Activated T-helper 17 cell treated with anti-CD3 and anti-CD28 coated beads, Interleukin-2, amount 50 U/mL, for 72 hours (primary cell): ENCODE measurements at regions not wholly inside any gene's neighbourhood (a gene's known extent, or its start where the extent isn't known, plus 50 kb on each side); places are given as distances from the start of the nearest gene placed in this dataset.
"Not testable (repeated sequence)": the region's sequence is repeated elsewhere in the genome, so short reads cannot be mapped to it uniquely, and the experiment has no call there.

Experiments
- ATAC-seq: fragments of 150-1000 bp; cut with Tn5 transposase; replicated peaks from 2 replicates; pipeline ENCODE4 v1.10.0; 2021; ENCODE audit warnings: mild to moderate bottlenecking, moderate library complexity
- H3K27ac Mint-ChIP-seq: one replicate; pipeline ENCODE4 v1.8.0; 2022; ENCODE audit warnings: mixed read lengths
- H3K27me3 Mint-ChIP-seq: one replicate; pipeline ENCODE4 v1.8.0; 2022; ENCODE audit warnings: mixed read lengths
- H3K36me3 Mint-ChIP-seq: one replicate; pipeline ENCODE4 v1.8.0; 2022; ENCODE audit warnings: low read depth, mild to moderate bottlenecking, mixed read lengths
- H3K4me1 Mint-ChIP-seq: one replicate; pipeline ENCODE4 v1.8.0; 2022; ENCODE audit warnings: mixed read lengths
- H3K4me3 Mint-ChIP-seq: one replicate; pipeline ENCODE4 v1.8.0; 2022; ENCODE audit warnings: mild to moderate bottlenecking, mixed read lengths
- H3K9me3 Mint-ChIP-seq: one replicate; pipeline ENCODE4 v1.8.0; 2022; ENCODE audit warnings: mixed read lengths

DNA sequence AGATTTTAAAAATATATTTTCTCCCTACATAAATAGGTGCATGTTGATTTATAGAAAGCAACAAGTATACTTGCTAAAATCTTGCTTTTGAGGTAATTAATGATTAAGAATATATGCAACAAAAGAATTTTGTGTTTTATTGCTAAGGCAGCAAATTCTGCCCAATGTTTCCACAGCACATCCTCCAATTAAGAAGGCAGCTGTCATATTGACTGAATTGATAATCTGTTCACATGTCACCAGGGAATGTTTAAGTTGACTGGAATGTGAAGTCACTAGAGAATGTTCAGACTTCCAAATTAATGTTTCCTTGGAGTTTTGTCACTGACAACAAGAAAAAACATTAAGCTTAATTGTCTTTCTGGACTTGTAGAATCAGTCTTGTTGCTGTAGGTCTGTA is 1602.7 kb upstream of the SLC39A10 start:
- no peak for ATAC-seq
- Mint-ChIP-seq H3K36me3 (no peaks in the 10 kb centered on the region), H3K27me3 (no peaks in the 10 kb centered on the region), H3K9me3 (no peaks in the 10 kb centered on the region), H3K4me3 (no peak overlapping the region), H3K27ac (no peak overlapping the region), H3K4me1 (no peaks in the 10 kb centered on the region)

DNA sequence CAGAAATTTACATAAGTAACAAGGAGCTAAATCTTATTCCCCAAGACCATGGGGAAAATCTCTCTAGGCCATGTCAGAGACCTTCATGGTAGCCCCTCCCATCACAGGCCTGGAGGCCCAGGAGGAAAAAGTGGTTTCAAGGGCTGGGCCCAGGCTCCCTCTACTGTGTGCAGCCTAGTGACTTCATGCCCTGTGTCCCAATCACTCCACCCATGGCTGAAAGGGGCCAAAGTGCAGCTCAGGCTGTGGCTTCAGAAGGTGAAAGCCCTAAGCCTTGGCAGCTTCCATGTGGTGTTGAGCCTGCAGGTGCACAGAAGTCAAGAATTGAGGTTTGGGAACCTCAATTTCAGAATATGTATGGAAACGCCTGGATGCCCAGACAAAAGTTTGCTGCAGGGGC is 1612.7 kb upstream of the SLC39A10 start:
- Mint-ChIP-seq H3K4me3 (no peak overlapping the region), H3K27me3 (no peaks in the 10 kb centered on the region), H3K4me1 (no peaks in the 10 kb centered on the region), H3K9me3 (peaks cover 4% of the 10 kb centered on the region), H3K36me3 (no peaks in the 10 kb centered on the region), H3K27ac (no peak overlapping the region)
- no peak for ATAC-seq

DNA sequence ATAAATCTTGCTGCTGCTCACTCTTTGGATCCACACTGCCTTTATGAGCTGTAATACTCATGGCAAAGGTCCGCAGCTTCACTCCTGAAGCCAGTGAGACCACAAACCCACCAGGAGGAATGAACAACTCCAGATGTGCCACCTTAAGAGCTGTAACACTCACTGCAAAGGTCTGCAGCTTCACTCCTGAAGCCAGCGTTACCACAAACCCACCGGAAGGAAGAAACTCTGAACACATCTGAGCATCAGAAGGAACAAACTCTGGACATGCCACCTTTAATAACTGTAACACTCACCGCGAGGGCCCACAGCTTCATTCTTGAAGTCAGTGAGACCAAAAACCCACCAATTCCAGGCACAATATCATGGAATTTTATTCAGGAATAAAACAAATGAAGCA is 1635.9 kb upstream of the SLC39A10 start:
- H3K4me3 Mint-ChIP-seq, H3K36me3 Mint-ChIP-seq, H3K27me3 Mint-ChIP-seq, ATAC-seq, H3K4me1 Mint-ChIP-seq, H3K9me3 Mint-ChIP-seq, H3K27ac Mint-ChIP-seq: not testable (repeated sequence)

DNA sequence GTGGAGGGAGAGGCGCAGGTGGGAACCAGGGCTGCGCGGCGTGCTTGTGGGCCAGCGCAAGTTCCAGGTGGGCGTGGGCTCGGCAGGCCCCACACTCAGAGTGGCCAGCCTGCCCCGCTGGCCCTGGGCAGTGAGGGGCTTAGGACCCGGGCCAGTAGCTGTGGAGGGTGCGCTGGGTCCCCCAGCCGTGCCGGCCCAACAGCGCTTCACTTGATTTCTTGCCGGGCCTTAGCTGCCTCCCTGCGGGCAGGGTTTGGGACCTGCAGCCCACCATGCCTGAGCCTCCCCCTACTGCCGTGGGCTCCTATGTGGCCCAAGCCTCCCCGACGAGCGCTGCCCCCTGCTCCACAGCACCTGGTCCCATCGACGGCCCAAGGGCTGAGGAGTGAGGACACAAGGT is 1636.9 kb upstream of the SLC39A10 start:
- Mint-ChIP-seq H3K36me3 (no peaks in the 10 kb centered on the region), H3K9me3 (peaks cover 6% of the 10 kb centered on the region), H3K4me3 (no peak overlapping the region), H3K27ac (no peak overlapping the region), H3K27me3 (no peaks in the 10 kb centered on the region), H3K4me1 (no peaks in the 10 kb centered on the region)
- no peak for ATAC-seq

DNA sequence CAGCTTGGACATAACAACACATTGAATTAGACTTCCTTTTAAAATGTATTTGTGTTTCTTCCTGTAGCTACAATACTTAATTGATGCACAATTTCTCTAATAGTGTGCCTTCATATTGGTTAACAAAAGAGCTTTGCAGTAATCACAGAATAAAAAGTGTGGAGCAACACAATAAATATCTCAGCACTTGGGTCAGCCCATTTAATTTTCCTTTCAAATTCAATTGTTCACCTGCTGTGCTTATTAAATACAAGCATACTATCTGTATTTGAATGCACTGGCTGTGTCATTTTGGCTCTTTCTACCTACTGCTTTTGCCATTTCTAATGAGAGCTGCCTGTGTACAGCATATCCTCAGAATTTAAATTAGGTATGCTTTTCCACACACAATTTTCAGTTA is 1641.3 kb upstream of the SLC39A10 start:
- no peak overlapping the region for H3K27ac Mint-ChIP-seq
- no peak for ATAC-seq
- H3K4me1 Mint-ChIP-seq, result no peaks in the 10 kb centered on the region
- H3K27me3 Mint-ChIP-seq, result no peaks in the 10 kb centered on the region
- no peaks in the 10 kb centered on the region for H3K9me3 Mint-ChIP-seq
- no peaks in the 10 kb centered on the region for H3K36me3 Mint-ChIP-seq
- no peak overlapping the region for H3K4me3 Mint-ChIP-seq

DNA sequence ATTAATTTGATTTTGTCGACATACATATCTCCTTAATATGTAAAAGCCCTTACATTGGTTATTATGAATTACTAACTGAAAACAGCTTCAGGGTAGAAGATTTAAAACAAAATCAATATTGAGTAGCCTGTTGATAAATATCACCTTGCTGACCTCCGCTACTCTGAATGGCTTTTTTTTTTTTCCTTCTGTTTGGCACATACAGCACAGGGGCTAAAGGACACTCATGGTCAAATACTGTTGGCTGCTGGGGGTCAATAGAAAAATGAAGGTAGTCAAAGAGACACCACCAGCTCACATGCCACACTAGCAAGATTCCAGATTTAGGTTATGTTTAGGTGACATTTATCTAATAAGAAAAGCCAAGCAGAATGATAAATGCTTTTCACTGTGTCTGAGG is 1642.4 kb upstream of the SLC39A10 start:
- no peak for ATAC-seq
- Mint-ChIP-seq H3K27me3 (no peaks in the 10 kb centered on the region), H3K4me1 (no peaks in the 10 kb centered on the region)

DNA sequence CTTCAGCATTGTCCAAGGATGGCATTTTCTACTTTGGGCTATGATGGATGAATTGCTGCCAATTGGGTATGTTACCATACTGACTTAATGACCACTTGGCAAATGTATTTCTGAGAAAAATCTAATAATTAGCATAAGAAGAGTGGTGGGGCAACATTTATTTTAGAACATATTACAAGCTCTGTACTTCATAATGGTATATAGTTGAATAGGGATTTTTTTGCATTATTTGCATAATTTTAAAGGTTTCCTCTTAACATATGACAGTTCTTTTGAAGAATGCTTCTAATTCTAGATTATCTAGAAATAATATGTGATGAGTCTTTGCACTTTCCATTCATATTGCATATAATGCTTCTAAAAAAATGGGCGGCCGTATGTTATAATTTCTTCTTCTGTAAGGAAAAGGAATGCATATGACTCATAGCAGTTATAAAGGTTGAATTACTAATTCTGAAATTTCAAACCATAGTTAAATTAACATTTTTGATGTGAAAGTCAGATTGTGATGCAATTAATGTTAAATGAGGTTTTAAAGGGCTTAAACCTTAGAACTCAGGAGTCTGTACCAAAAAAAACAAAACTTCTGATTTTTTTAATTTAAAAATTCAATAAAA is 1652.3 kb upstream of the SLC39A10 start:
- H3K9me3 Mint-ChIP-seq, result peaks cover 14% of the 10 kb centered on the region

More for the DNA sequence above, 1642.4 kb upstream of the SLC39A10 start:
- H3K4me3 Mint-ChIP-seq, result no peak overlapping the region
- peaks cover 1% of the 10 kb centered on the region for H3K9me3 Mint-ChIP-seq
- H3K27ac Mint-ChIP-seq, result no peak overlapping the region
- H3K36me3 Mint-ChIP-seq, result no peaks in the 10 kb centered on the region

DNA sequence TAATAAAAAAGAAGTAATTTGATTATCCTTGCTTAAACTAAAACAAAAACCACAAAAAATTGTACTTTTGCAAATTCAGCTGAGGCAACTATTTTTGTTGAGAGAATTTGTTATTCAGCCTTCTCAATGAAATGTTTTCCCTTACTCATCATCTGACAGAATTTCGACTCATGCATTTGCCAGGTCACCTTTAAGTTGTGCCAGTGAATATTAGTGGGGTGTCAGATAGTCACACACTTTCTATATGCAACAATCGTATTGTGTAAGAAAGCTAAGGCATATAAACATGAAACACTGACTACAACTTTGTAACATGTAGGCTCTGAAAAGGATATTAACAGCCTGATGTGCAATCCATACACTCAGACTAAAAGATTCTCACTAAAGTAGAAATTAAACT is 1653.1 kb upstream of the SLC39A10 start:
- no peaks in the 10 kb centered on the region for H3K4me1 Mint-ChIP-seq
- H3K27ac Mint-ChIP-seq, result no peak overlapping the region
- no peak for ATAC-seq
- no peaks in the 10 kb centered on the region for H3K36me3 Mint-ChIP-seq
- H3K9me3 Mint-ChIP-seq, result peaks cover 7% of the 10 kb centered on the region
- no peaks in the 10 kb centered on the region for H3K27me3 Mint-ChIP-seq
- H3K4me3 Mint-ChIP-seq, result no peak overlapping the region

More for the DNA sequence above, 1652.3 kb upstream of the SLC39A10 start:
- Mint-ChIP-seq H3K27me3 (no peaks in the 10 kb centered on the region), H3K27ac (no peak overlapping the region), H3K4me3 (no peak overlapping the region), H3K36me3 (no peaks in the 10 kb centered on the region), H3K4me1 (no peaks in the 10 kb centered on the region)
- ATAC-seq, result no peak

DNA sequence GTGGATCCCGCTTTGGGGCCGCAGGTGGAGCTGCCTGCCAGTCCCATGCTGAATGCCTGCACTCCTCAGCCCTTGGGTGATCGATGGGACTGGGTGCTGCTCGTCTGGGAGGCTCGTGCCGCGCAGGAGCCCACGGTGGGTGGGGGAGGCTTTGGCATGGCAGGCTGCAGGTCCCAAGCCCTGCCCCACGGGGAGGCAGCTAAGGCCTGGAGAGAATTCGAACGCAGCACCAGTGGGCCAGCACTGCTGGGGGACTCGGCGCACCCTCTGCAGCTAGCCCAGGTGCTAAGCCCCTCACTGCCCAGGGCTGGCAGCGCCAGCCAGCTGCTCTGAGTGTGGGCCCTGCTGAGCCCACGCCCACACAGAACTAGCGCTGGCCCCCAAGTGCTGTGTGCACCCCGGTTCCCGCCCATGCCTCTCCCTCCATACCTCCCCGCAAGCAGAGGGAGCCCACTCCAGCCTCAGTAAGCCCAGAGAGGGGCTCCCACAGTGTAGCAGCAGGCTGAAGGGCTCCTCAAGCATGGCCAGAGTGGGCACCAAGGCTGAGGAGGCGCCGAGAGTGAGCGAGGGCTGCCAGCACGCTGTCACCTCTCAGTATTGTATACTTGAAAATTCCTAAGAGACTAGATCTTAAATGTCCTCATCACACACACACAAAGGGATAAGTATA is 1654.2 kb upstream of the SLC39A10 start:
- Mint-ChIP-seq H3K27me3 (no peaks in the 10 kb centered on the region), H3K4me1 (no peaks in the 10 kb centered on the region), H3K27ac (no peak overlapping the region), H3K9me3 (no peaks in the 10 kb centered on the region), H3K36me3 (no peaks in the 10 kb centered on the region), H3K4me3 (no peak overlapping the region)
- no peak for ATAC-seq

DNA sequence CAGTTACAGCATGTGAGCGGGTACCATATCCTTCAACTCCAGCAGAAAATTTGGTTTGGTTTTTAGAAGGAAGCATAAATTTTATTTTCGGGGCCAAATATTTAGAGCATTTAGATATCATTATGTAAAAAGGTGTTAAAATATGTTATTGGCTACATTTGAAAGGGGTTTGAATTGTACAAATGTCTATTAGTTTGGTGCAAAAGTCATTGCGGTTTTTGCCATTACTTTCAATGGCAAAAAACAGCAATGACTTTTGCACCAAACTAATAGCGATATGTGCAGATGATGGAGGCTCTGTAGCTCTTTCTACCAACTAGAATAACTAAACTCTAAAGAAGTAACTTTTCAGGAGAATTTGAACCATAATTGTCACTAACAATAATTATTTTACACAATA is 1666.2 kb upstream of the SLC39A10 start:
- H3K36me3 Mint-ChIP-seq, result no peaks in the 10 kb centered on the region
- ATAC-seq, result no peak
- H3K27me3 Mint-ChIP-seq, result no peaks in the 10 kb centered on the region
- H3K9me3 Mint-ChIP-seq, result no peaks in the 10 kb centered on the region
- no peaks in the 10 kb centered on the region for H3K4me1 Mint-ChIP-seq
- H3K27ac Mint-ChIP-seq, result no peak overlapping the region
- H3K4me3 Mint-ChIP-seq, result no peak overlapping the region

DNA sequence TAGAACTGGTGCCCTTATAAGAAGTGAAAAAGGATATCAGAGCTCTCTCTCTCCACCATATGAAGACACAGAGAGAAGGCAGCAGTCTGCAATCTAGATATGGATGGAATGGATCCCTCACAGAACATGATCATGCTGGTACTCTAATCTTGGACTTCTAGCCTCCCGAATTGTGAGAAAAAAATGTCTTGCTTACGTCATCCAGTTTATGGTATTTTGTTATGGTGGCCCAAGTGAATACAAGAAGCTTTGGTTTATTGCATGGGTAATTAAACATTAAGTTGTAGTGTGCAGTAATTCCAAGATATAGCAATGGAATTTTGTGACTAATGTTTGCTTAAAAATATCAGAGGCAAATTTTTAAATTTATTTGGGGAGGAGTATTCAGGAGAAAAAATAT is 1667.4 kb upstream of the SLC39A10 start:
- Mint-ChIP-seq H3K4me3 (no peak overlapping the region), H3K4me1 (no peaks in the 10 kb centered on the region), H3K9me3 (no peaks in the 10 kb centered on the region), H3K36me3 (no peaks in the 10 kb centered on the region), H3K27ac (no peak overlapping the region), H3K27me3 (no peaks in the 10 kb centered on the region)
- no peak for ATAC-seq

DNA sequence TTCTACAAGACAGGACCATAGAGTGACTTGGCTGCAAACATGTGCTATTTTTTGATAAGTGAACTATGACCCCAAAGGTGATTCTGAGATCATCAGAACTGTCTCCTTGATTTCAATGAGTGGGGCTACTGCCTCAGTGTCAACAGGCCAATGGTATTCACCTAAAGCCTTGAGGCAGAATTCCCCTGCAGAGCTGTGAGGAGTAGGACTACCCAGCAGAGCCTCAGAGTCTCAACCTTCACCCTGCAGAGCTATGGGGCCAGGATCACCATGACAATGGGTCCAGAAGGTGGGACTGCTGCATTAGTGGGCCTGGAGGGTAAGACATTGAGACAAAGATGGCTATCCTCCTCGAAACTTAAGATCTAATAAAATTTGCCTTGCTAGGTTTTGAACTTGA is 1668.2 kb upstream of the SLC39A10 start:
- H3K36me3 Mint-ChIP-seq, result no peaks in the 10 kb centered on the region
- H3K27ac Mint-ChIP-seq, result no peak overlapping the region
- no peaks in the 10 kb centered on the region for H3K27me3 Mint-ChIP-seq
- no peaks in the 10 kb centered on the region for H3K9me3 Mint-ChIP-seq
- H3K4me3 Mint-ChIP-seq, result no peak overlapping the region
- H3K4me1 Mint-ChIP-seq, result no peaks in the 10 kb centered on the region
- no peak for ATAC-seq

DNA sequence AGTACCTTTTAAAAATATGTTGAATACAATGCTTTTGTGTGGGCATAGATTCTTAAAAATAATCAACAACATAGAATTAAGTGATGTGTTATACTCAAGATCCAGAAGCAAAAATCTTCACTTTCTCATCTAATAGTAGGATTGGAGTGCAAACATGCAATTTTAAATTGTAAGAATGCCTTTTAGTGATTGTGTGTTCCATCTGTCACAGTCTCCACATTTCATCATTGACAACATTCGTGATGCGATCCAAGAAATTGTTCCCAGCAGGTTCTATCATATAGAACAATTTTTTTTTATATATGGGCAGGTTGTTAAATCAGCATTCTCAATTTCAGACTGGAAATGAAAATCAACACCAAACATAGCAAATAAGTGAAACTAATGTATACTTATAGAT is 1671.8 kb upstream of the SLC39A10 start:
- Mint-ChIP-seq H3K4me1 (no peaks in the 10 kb centered on the region), H3K27ac (no peak overlapping the region), H3K36me3 (no peaks in the 10 kb centered on the region), H3K4me3 (no peak overlapping the region), H3K27me3 (no peaks in the 10 kb centered on the region), H3K9me3 (no peaks in the 10 kb centered on the region)
- ATAC-seq, result no peak

DNA sequence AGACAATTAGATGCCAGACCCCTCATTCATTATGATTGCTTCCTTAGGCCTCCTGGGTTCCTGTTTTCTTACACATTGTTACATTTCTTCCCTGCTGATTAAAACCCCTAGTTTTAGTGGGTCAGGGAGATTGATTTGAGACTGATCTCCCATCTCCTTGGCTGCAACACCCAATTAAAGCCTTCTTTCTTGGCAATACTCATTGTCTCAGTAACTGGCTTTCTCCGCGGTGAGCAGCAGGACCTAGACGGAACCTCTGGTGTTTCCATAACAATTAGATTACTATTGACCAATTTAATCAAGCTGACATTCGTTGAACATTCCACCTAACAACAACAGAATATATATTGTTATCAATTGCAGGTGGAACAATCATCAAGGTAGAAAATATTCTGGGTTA is 1676.4 kb upstream of the SLC39A10 start:
- ATAC-seq, result no peak
- Mint-ChIP-seq H3K4me1 (no peaks in the 10 kb centered on the region), H3K27me3 (no peaks in the 10 kb centered on the region), H3K9me3 (peaks cover 4% of the 10 kb centered on the region), H3K27ac (no peak overlapping the region), H3K36me3 (no peaks in the 10 kb centered on the region), H3K4me3 (no peak overlapping the region)

DNA sequence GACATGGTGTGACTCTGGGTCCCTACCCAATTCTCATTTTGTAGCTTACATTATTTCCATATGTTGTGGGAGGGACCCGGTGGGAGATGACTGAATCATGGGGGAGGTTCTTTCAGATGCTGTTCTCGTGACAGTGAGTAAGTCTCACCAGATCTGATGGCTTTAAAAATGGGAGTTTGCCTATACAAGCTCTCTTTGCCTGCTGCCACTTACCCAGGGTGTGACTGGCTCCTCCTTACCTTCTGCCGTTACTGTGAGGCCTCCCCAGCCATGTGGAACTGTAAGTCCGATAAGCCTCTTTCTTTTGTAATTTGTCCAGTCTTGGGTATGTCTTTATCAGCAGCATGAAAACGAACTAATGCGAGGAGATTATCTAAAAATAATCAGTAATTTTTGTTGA is 1683.2 kb upstream of the SLC39A10 start:
- Mint-ChIP-seq H3K4me3 (no peak overlapping the region), H3K36me3 (no peaks in the 10 kb centered on the region), H3K4me1 (no peaks in the 10 kb centered on the region), H3K27ac (no peak overlapping the region), H3K27me3 (no peaks in the 10 kb centered on the region), H3K9me3 (peaks cover 8% of the 10 kb centered on the region)
- no peak for ATAC-seq

DNA sequence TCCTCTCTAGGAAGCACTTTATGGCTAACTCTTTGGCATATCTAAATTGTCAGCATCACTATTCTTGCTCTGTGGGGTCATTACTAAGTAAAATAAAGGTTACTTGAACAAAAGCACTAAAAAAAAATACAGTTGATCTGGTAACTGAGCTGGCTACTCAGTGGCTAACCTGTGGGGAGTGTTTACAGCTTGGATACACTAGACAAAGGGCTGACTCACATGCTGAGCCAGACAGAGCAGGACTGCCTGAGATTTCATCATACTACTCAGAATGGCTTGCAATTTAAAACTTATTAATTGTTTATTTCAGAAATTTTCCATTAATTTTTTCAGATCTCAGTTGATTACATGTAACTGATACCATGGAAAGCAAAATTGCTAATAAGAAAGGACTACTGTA is 1690.4 kb upstream of the SLC39A10 start:
- no peak overlapping the region for H3K4me3 Mint-ChIP-seq
- H3K9me3 Mint-ChIP-seq, result peaks cover 4% of the 10 kb centered on the region
- H3K27ac Mint-ChIP-seq, result no peak overlapping the region
- H3K27me3 Mint-ChIP-seq, result no peaks in the 10 kb centered on the region
- ATAC-seq, result no peak
- H3K36me3 Mint-ChIP-seq, result no peaks in the 10 kb centered on the region
- H3K4me1 Mint-ChIP-seq, result no peaks in the 10 kb centered on the region
